Suppressor macrophage treated with lipopolysaccharide for 4 hours (primary cell): ENCODE measurements at regions not wholly inside any gene's neighbourhood (a gene's known extent, or its start where the extent isn't known, plus 50 kb on each side); places are given as distances from the start of the nearest gene placed in this dataset.
A peak's percentile ranks its signal among the peaks of the same experiment; 100 is the strongest.

Experiments used
- DNase-seq: peaks from one replicate; pipeline ENCODE4 v3.0.0-alpha.2; 2020

DNA sequence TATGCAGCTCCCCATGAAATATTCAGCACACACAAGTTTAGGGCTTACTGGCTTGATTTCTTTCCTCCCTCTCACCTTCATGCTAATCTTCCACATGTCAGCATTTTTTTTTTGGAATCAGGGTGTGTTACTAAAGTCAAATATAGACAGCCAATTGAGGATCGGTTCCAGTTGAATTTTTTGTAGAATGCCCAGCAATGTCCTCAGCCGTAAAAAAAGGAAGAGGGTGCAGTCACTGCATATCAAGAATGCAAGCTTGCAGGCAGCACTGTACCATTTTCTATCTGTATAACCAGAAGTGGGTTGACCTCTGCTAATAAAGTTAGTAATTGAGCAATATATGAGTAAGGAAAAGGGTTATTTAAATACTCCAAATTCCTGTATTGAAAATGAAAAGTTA lies 51.4 kb upstream of the CHMP2B start:
- DNase-seq = no peak

- DNase-seq = peak; percentile 17
Measured at GRCh38 chr3:87173776-87174175, 53.3 kb upstream of the CHMP2B start.

GRCh38 chr3:87173071-87173470 lies 54.0 kb upstream of the CHMP2B start:
- DNase-seq = no peak

DNA sequence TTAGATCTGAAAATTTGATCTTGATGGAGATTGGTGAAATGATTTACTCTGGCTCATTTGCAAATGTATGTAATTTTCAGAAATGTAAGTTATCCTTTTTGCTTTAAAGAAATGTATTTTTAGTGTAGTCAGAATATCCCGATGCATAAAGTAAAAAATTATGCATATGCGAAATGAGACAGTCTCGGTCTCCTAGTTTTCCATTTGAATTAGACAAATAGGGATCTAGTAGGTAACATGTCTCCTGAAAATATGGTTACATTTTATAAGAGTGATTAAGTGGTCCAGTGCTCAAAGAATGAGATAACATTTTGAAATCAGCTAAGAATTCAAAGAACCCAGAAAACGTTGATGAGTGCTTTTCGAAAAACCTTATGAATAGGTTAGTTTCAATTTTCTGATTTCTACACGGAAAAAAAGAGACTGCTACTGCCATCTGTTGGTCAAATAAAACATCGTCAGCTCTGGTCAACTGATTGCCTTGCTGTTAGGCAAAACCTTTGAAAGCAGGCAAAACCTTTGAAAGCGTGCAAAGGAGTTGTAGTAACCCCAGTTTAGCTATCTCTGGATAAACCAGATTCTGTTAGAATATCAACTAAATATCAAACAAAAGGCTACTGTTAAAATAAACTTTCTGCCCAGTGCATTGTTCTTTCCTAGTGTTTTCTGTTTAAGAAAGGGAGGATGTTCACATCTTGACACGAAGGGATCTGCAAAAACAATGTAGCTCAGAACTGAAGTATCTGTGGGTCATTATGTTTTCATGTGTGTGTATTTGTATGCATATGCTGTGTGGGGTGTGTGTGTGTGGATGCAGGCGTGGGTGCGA lies 59.3 kb upstream of the CHMP2B start:
- DNase-seq = peak; percentile 71

- DNase-seq = no peak
Measured at GRCh38 chr3:87164245-87164644, 62.9 kb upstream of the CHMP2B start.

DNA sequence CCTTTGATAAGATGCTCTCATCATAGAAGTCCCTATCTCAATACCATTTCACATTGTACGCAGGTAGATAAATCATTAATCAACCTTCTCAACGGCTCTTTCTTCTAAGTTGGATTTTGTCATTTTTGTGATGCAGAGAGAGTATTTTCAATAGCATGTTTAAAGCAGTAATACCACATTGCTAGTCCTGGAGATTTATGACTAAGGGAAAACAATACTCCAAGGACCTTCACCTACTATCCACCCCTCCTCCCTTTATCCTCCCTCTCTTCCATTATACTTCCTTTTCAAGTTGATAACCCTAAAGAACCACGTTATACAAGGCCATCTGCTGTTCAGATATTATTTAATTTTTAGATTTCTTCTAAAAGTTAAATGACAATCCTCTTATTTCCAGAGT lies 65.3 kb upstream of the CHMP2B start:
- no peak for DNase-seq

DNA sequence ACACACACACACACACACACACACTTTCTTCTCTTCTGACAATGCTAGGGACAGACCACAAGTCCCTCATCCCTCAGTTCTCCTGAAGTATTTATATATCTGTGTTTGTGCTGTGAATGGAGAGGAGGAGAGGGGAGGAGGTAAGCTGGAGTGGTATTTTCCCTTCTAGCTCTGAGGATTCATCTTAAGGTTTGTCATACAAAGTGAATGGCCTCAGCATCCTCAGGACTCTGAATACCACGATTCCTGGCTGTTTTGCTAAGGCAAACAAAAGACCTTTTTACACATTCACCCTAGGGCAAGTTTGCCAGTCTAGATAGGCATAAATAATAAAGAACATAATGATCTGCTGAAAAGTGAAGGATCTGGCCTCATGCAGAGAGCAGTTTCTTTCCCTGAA lies 65.7 kb upstream of the CHMP2B start:
- no peak for DNase-seq

DNA sequence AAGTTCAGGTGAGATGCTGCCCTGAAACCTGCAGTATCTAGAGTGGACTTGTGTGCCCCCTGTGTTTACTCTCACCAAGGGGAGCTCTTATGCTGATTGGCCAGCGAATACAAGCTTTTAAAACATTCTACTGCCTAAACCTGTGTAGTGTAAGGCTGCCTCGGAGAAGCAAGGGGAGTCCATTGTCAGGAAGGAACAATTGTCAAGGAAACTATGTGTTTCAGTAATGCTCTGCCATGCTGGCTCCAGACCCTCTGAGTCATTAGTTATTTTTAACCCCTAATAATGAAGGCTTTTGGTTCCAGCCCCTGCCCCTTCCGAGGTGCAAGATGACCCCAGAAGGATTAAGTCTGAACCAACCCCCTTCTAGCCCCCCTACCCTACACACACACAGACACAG lies 66.1 kb upstream of the CHMP2B start:
- DNase-seq = no peak

DNA sequence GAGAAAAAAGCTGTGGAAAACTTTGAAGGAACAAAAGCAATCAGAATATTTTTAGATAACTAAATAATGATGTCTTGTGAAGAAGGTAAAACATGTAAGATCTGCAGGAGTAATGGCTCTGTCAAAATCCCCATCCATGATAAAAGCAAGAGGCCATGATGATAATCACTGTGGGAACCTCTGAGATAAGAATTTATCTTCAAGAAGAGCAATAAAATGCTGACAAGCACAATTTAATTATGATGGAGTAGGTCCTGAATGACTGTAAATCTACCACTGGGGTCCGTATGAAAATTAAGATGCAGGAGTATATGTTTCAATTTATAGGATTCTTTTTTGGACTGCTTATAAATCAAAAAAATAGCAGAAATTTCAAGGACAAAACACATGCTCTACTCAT lies 68.3 kb upstream of the CHMP2B start:
- DNase-seq = no peak

GRCh38 chr3:87148020-87148419 lies 79.1 kb upstream of the CHMP2B start:
- no peak for DNase-seq

DNA sequence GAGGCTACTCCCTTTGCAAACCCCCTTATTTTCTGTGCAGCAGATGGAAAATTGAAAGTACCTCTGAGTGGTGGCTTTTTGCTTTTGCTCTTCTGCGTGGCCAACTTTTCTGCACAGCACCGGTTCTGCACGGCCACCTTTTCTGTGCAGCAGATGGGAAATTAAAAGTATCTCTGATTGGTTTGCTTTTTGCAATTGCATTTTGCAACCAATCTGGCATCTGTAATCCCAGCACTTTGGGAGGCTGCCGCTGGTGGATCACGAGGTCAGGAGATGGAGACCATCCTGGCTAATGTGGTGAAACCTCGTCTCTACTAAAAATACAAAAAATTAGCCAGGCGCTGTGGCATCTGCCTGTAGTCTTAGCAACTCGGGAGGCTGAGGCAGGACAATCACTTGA lies 79.5 kb upstream of the CHMP2B start:
- DNase-seq = no peak

DNA sequence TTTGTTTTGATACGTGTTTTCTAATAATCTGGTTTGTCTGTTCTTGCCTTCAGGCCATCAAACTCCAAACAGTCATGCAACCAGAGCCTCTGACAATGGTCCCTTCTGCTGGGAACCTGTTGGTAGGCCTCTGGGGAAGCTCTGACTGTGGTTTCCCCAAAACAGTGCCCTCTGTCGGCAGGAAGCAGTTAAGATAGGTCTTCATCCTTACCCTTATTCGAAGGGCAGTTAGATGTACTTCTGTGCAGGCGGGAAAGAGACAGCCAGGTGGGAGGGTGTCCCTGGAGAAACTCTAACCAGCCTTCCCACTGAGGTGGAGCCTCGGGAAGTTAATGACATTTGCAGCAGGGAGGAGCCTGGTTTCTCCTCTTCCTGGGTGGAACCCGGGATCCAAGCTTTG lies 81.6 kb upstream of the CHMP2B start:
- peak; percentile 2 for DNase-seq

DNA sequence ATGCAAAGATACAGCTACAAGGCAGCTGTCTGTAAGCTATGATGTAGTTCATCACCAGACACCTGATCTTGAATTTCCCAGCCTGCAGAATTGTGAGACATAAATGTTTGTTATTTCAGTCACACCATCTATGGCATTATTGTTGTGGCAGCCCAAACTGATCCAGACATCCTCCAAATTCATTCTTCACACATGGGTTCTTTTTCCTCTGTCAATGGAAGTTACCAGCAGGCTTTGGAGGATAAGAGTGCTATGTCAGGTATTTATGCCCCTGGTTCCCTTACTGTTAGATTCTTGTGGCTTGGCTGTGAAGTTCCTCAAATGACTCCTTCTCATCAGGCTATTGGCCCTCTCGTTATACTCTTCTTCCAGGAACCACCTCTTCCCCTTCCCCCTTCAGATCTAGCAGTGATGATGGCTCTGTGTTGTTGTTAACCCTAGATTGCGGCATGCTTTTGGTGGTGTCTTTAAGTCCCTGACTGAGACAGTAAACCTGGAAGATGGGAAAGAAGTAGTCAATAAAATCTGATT lies 91.0 kb upstream of the CHMP2B start:
- no peak for DNase-seq

DNA sequence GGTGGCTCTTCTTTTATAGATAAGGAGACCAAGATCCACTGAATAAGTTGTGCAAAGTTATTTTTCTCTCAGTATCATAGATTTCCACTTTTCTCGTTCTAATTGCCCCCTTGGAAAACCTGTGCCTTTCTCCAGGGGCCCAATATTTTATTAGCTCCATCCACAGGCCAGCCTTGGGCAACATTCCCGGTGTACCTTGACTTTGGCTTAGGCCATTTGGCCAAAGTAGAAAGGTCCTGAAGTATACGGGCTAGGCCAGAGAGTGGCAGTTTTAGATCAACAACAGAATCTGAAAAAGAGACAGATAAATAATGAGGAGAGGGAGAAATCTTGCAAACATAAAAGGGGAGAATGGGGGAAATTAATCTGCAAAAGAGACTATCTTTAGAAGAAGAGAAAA lies 91.7 kb upstream of the CHMP2B start:
- DNase-seq = no peak

- no peak for DNase-seq
Measured at GRCh38 chr3:87132801-87133200, 94.3 kb upstream of the CHMP2B start.

- DNase-seq = no peak
Measured at GRCh38 chr3:87128006-87128405, 99.1 kb upstream of the CHMP2B start.

DNA sequence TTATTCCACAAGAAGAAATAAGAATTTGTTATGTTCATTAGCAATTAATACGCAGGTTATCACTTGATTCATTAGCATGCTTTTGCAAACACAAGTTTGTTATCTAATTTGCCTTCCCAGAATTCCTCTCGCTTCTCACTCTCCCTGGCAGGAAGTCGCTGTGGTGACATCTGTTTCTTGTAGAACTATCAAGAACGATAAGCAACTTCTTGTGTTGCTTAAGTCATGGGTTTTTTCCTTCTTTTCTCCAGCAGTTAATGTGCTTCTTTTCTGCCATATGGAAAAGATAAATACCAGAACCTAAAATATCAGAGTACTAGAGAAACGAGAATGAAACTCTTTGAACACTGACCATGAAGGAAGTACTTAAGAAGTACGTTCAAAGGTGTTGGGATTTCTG lies 99.8 kb upstream of the CHMP2B start:
- no peak for DNase-seq

DNA sequence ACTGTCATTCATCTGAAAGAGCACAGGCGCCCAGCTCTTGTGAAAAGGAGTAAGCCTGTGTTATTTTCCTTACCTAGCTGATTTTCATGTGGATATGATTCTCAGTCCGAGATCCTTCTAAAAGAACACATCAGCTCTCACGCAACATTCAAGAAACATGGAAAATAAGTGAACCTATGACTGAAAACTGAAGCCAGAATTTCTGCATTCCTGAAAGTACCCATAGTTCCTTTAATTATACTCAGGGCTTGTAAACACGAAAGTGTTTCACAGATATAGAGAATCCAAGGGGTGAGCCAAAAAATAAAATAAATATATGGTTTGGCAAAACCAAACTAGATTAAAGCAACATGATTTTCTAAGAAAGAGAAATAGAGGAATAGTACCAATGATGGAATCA lies 100.8 kb upstream of the CHMP2B start:
- no peak for DNase-seq

DNA sequence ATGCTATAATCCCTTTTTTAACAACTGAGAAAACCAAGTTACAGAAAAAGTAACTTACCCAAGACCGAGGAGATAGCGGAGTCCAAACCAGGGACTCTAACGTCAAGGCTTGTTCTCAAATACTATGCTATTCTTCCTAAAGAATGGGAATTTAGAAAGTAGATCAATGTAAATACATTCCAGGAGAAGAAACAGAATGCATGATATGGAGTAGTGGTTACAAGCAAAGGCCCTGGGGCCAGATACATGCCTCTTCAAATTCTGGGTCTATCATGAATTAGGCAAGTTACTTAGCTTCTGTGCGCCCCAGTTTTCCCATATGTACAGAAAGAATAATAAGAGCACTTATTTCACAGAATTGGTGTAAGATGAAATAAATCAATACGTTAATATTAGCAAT lies 102.0 kb upstream of the CHMP2B start:
- DNase-seq = no peak

DNA sequence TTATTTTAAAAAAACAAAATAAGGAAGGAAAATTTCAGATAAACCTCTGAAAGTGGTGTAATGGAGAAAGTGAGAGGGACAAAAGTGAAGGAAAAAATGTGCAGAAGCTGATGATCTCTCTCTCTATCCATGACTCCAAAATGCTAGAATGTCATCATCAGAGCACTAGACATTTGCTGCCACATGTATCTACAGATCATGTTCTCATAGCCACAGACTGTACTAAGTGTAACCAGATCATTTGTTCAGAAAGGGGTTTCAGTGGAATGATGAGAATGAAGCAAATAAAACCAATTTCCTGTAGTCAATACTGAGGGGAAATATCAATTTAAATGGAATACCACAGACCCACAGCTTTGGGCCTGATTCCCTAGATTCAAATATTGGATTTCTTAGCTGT lies 104.3 kb upstream of the CHMP2B start:
- DNase-seq = no peak

DNA sequence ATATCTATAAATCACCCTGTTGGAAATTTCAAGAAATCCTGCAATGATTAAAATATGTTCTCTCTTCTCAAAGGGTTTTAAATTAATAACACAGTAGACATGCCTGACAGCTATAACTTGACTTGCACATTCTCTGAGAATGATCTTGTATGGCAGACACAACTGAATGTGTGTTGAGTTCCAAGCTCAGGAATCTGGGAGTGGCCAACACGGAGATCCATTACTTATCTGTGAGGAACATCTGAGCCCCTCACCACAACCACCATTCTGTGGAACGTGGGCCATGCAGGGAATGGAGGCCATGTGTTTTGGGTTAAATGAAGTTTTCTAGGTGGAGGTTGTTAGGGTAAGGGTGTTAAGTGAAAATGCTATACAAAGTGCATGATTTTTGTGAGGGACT lies 105.3 kb upstream of the CHMP2B start:
- DNase-seq = no peak

DNA sequence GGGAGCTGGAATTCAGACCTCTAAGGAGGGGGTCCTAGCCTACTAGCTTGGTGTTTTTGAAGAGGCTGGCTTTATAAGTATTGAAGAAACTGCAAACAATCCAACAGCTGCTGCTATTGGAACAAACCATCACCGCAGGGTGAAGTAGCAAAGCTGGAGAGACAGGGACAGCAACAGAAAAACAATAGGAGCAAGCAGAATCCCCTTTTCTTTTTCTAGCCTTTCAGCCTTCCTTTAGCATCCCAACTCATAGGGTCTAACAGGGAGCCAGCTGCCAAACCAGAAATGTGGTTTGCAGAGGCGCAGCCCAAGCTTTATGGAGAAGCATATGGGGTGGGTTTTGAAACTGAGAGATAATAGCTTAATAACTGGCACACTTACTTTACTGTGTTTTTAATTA lies 106.2 kb upstream of the CHMP2B start:
- no peak for DNase-seq

DNA sequence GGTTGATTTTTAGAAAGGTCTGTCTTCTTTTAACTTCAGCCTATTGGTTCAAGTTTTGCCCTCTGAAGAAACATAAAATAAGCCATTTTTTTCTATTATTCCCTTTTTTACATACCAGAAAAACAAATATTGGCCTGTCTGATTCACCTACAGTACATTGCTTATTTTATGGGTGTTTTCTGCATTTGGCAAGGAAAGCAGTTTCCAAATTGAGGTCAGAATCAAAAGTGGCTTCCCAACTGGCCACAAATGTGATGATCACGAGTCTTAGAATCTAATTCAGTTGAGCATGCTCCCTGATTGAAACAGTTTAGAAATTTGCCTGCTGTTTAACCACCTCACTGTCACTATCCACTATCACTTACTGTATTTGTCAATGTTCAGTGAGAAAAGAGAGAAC lies 106.9 kb upstream of the CHMP2B start:
- DNase-seq = no peak

DNA sequence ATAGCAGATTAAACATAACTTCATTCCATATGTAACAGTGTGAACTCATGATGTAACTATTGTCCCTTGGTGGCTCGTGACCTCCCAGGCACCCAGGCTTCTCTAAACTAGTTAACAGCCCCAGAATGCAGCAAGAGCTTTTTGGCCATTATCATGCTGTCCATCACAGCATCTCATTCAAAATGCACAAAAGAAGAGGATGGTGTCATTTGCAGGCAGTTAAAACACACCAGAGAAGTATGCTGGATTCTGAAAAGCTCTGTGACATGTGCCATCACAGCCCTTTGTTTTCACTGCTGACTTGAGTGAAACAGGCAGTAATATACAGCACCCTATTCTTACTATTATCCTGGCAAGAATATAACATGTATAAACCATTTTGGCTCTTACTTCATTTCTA lies 117.6 kb upstream of the CHMP2B start:
- DNase-seq = no peak
